ENCODE measurements at regions not wholly inside any gene's neighbourhood (a gene's known extent, or its start where the extent isn't known, plus 50 kb on each side); places are given as distances from the start of the nearest gene placed in this dataset.

DNA sequence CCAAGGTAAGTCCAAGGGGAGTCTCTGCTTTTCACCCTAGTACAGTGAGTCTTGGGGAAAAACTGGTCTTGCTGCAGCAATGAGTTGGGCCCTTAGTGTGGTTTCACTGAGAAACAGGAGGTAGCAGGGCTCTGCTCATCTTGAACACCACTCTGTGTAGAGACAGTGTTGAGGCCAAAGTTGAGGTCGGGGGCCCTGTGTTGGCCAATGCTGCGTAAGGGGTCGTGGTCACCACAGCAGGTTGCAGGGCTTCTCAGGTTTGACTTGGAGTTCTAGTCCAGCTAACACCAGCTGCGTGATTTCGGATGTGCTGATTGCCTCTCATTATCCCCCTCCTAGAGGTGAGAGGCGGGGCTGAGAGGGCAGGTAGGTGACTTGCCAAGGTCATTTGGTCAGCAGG lies 807.5 kb downstream of the VRK1 start:
- no peaks in the 10 kb centered on the region for H3K4me1 ChIP-seq (ENCODE audit: control insufficient read depth, insufficient read depth, low read length)
- CTCF ChIA-PET, result no interaction called here
- TF ChIP-seq ZBTB7A (tag by site-specific recombination; IDR thresholded peaks at IDR 0.05; ENCODE audit: low read depth), result no peak
- TF ChIP-seq, protein P1, sequence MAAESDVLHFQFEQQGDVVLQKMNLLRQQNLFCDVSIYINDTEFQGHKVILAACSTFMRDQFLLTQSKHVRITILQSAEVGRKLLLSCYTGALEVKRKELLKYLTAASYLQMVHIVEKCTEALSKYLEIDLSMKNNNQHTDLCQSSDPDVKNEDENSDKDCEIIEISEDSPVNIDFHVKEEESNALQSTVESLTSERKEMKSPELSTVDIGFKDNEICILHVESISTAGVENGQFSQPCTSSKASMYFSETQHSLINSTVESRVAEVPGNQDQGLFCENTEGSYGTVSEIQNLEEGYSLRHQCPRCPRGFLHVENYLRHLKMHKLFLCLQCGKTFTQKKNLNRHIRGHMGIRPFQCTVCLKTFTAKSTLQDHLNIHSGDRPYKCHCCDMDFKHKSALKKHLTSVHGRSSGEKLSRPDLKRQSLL (tag by site-specific recombination; IDR thresholded peaks at IDR 0.05), result no peak
- no peak for TF ChIP-seq ZNF501 (tag by site-specific recombination; IDR thresholded peaks at IDR 0.05)
- TF ChIP-seq ZXDB (tag by site-specific recombination; IDR thresholded peaks at IDR 0.05), result no peak
- POLR2A ChIA-PET, result no interaction called here
- H3K9me3 ChIP-seq (ENCODE audit: control insufficient read depth, insufficient read depth, low read depth, low read length), result no peaks in the 10 kb centered on the region; the same call in 1 of the 2 replicates
- no peak overlapping the region for H3K27ac ChIP-seq (ENCODE audit: extremely low read depth, low read depth, low read length)
- no peak overlapping the region for H3K4me3 ChIP-seq (ENCODE audit: low read depth, low read length)
- no peaks in the 10 kb centered on the region for H3K36me3 ChIP-seq (ENCODE audit: control insufficient read depth in 2 of 2, insufficient read depth in 1 of 2, low read length in 2 of 2)

DNA sequence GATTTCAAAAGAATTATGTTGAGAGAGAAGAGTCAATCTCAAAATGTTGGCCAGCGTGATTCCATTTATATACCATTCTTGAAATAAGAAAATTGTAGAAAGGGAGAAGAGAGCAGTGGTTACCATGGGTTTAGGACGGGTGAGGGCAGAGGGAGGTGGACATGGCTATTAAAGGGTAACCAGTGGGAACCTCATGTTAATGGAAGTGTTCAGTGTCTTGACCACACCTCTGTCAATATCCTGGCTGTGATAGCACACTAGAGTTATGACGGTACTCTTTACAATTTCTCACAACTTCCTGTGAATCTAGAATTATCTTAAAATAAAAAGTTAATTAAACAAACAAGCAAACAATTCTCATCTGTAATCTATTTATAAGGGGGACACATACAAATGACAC lies 821.2 kb downstream of the VRK1 start:
- ChIA-PET POLR2A (no interaction called here), CTCF (no interaction called here)
- Histone ChIP-seq H3K9me3 (ENCODE audit: control insufficient read depth, insufficient read depth, low read depth, low read length) (no peaks in the 10 kb centered on the region; the same call in 1 of the 2 replicates), H3K4me1 (ENCODE audit: control insufficient read depth, insufficient read depth, low read length) (no peaks in the 10 kb centered on the region), H3K27ac (ENCODE audit: extremely low read depth, low read depth, low read length) (no peak overlapping the region), H3K36me3 (ENCODE audit: control insufficient read depth in 2 of 2, insufficient read depth in 1 of 2, low read length in 2 of 2) (no peaks in the 10 kb centered on the region), H3K4me3 (ENCODE audit: low read depth, low read length) (no peak overlapping the region)
- TF ChIP-seq HOXD13 (CRISPR knock-in tag; IDR thresholded peaks at IDR 0.05; ENCODE audit: borderline replicate concordance) (no peak), ZNF544 (tag by site-specific recombination; IDR thresholded peaks at IDR 0.05) (no peak), ZNF138 (tag by site-specific recombination; IDR thresholded peaks at IDR 0.05; ENCODE audit: borderline replicate concordance) (no peak), ZNF791 (tag by site-specific recombination; IDR thresholded peaks at IDR 0.05) (no peak), PRDM1 (tag by site-specific recombination; IDR thresholded peaks at IDR 0.05) (no peak), ZNF221 (tag by site-specific recombination; IDR thresholded peaks at IDR 0.05; ENCODE audit: borderline replicate concordance) (no peak), OVOL3 (tag by site-specific recombination; IDR thresholded peaks at IDR 0.05) (no peak), ZNF747 (tag by site-specific recombination; IDR thresholded peaks at IDR 0.05) (no peak), KLF7 (tag by site-specific recombination; IDR thresholded peaks at IDR 0.05; ENCODE audit: borderline replicate concordance) (no peak)
- TF ChIP-seq, protein P2, sequence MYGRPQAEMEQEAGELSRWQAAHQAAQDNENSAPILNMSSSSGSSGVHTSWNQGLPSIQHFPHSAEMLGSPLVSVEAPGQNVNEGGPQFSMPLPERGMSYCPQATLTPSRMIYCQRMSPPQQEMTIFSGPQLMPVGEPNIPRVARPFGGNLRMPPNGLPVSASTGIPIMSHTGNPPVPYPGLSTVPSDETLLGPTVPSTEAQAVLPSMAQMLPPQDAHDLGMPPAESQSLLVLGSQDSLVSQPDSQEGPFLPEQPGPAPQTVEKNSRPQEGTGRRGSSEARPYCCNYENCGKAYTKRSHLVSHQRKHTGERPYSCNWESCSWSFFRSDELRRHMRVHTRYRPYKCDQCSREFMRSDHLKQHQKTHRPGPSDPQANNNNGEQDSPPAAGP (tag by site-specific recombination; IDR thresholded peaks at IDR 0.05), result no peak
- TF ChIP-seq, protein P3, sequence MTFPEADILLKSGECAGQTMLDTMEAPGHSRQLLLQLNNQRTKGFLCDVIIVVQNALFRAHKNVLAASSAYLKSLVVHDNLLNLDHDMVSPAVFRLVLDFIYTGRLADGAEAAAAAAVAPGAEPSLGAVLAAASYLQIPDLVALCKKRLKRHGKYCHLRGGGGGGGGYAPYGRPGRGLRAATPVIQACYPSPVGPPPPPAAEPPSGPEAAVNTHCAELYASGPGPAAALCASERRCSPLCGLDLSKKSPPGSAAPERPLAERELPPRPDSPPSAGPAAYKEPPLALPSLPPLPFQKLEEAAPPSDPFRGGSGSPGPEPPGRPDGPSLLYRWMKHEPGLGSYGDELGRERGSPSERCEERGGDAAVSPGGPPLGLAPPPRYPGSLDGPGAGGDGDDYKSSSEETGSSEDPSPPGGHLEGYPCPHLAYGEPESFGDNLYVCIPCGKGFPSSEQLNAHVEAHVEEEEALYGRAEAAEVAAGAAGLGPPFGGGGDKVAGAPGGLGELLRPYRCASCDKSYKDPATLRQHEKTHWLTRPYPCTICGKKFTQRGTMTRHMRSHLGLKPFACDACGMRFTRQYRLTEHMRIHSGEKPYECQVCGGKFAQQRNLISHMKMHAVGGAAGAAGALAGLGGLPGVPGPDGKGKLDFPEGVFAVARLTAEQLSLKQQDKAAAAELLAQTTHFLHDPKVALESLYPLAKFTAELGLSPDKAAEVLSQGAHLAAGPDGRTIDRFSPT (tag by site-specific recombination; IDR thresholded peaks at IDR 0.05), result no peak
- TF ChIP-seq, protein P4, sequence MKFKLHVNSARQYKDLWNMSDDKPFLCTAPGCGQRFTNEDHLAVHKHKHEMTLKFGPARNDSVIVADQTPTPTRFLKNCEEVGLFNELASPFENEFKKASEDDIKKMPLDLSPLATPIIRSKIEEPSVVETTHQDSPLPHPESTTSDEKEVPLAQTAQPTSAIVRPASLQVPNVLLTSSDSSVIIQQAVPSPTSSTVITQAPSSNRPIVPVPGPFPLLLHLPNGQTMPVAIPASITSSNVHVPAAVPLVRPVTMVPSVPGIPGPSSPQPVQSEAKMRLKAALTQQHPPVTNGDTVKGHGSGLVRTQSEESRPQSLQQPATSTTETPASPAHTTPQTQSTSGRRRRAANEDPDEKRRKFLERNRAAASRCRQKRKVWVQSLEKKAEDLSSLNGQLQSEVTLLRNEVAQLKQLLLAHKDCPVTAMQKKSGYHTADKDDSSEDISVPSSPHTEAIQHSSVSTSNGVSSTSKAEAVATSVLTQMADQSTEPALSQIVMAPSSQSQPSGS (tag by site-specific recombination; IDR thresholded peaks at IDR 0.05; ENCODE audit: low read depth), result no peak
- TF ChIP-seq, protein P5, sequence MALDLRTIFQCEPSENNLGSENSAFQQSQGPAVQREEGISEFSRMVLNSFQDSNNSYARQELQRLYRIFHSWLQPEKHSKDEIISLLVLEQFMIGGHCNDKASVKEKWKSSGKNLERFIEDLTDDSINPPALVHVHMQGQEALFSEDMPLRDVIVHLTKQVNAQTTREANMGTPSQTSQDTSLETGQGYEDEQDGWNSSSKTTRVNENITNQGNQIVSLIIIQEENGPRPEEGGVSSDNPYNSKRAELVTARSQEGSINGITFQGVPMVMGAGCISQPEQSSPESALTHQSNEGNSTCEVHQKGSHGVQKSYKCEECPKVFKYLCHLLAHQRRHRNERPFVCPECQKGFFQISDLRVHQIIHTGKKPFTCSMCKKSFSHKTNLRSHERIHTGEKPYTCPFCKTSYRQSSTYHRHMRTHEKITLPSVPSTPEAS (tag by site-specific recombination; IDR thresholded peaks at IDR 0.05), result no peak
- TF ChIP-seq, protein P6, sequence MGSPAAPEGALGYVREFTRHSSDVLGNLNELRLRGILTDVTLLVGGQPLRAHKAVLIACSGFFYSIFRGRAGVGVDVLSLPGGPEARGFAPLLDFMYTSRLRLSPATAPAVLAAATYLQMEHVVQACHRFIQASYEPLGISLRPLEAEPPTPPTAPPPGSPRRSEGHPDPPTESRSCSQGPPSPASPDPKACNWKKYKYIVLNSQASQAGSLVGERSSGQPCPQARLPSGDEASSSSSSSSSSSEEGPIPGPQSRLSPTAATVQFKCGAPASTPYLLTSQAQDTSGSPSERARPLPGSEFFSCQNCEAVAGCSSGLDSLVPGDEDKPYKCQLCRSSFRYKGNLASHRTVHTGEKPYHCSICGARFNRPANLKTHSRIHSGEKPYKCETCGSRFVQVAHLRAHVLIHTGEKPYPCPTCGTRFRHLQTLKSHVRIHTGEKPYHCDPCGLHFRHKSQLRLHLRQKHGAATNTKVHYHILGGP (tag by site-specific recombination; IDR thresholded peaks at IDR 0.05), result no peak
